ENCODE measurements at regions not wholly inside any gene's neighbourhood (a gene's known extent, or its start where the extent isn't known, plus 50 kb on each side); places are given as distances from the start of the nearest gene placed in this dataset.

GRCh38 chr20:40778894-40779496 is 90.0 kb upstream of the MAFB start:
- Histone ChIP-seq H3K79me2 (ENCODE audit: control insufficient read depth, insufficient read depth, low read length) (no peaks in the 10 kb centered on the region), H3K9me3 (replicated peaks; ENCODE audit: control insufficient read depth, insufficient read depth, low read depth, low read length) (no peaks in the 10 kb centered on the region), H3K4me3 (no peak overlapping the region), H3K4me1 (replicated peaks in 1 of 2; ENCODE audit: control insufficient read depth in 2 of 2, insufficient read depth in 2 of 2, low read length in 2 of 2) (no peaks in the 10 kb centered on the region), H3K9me1 (ENCODE audit: control insufficient read depth, insufficient read depth, low read length) (no peaks in the 10 kb centered on the region), H3K27ac (ENCODE audit: extremely low read depth, low read depth, low read length) (no peak overlapping the region), H4K20me1 (replicated peaks; ENCODE audit: control insufficient read depth, insufficient read depth, low read length) (no peaks in the 10 kb centered on the region), H3K36me3 (ENCODE audit: control insufficient read depth, insufficient read depth, low read length) (no peaks in the 10 kb centered on the region), H3K4me2 (ENCODE audit: insufficient read depth, low read length) (no peak overlapping the region), H3K9ac (ENCODE audit: insufficient read depth in 1 of 2, low read depth in 2 of 2, low read length in 2 of 2) (no peak overlapping the region), H3K27me3 (ENCODE audit: control insufficient read depth in 2 of 2, insufficient read depth in 2 of 2, low read length in 2 of 2) (peaks cover 2 to 13% of the 10 kb centered on the region in 2 experiments; a peak in 3 of 5 replicates), H2AFZ (ENCODE audit: low read depth, low read length) (no peak overlapping the region)
- ChIA-PET CTCF (ENCODE audit: low intra/inter-chr PET ratio) (no interaction called here), POLR2A (interaction anchor here (0.6 kb wide), 1 partner anchor 56 kb away, joined by 3 read pairs; no protein-coding TSS in a partner anchor)
- no peak for DNase-seq (ENCODE audit: extremely low read depth in 1 of 4, low spot score in 3 of 4)
- in situ Hi-C loops (cut with MboI) (no loop called here), intact Hi-C loops (cut with micrococcal nuclease) (no loop called here)
- no TSS peak for BruUV-seq (replicated peaks)
- FAIRE-seq: no peak
- TF ChIP-seq RBM39 (optimal IDR thresholded peaks at IDR 0.05; ENCODE audit: low read depth, low read length) (no peak), ZFP1 (CRISPR knock-in tag; IDR thresholded peaks at IDR 0.05) (no peak), CREB3 (tag; conservative IDR thresholded peaks at IDR 0.05; ENCODE audit: low read depth) (no peak), ELF2 (CRISPR knock-in tag; IDR thresholded peaks at IDR 0.05) (no peak), ZNF224 (CRISPR knock-in tag; IDR thresholded peaks at IDR 0.05) (no peak), ZNF175 (CRISPR knock-in tag; IDR thresholded peaks at IDR 0.05; ENCODE audit: low read depth) (no peak), UBTF (IDR thresholded peaks at IDR 0.05; ENCODE audit: borderline replicate concordance in 1 of 2, low read depth in 2 of 2, low read length in 2 of 2) (no peak), PML (IDR thresholded peaks at IDR 0.05; ENCODE audit: low read length) (no peak), RB1 (IDR thresholded peaks at IDR 0.05; ENCODE audit: low read depth) (no peak), PTBP1 (IDR thresholded peaks at IDR 0.05; ENCODE audit: low read depth, low read length) (no peak)
- 0% methylated on average over 2 of the region's 2 CpGs for WGBS (ENCODE audit: insufficient coverage, low coverage, missing lambda C conversion rate)
- ATAC-seq: no peak

Measured in K562 (cell line).